WTC11 (cell line): ENCODE measurements at regions not wholly inside any gene's neighbourhood (a gene's known extent, or its start where the extent isn't known, plus 50 kb on each side); places are given as distances from the start of the nearest gene placed in this dataset.

Experiments
- ATAC-seq: fragments of 200-7000 bp; cut with Tn5 transposase; 2 replicates; pipeline ENCODE4 v1.10.0; 2021; ENCODE audit warnings: mild to moderate bottlenecking, moderate library complexity
- CTCF ChIA-PET: fragments of 300-600 bp; sonication (Branson Sonifier 250); formaldehyde crosslinking; loops from one replicate; lab custom pipeline; 2021; ENCODE audit warnings: antibody characterized with exemption; lab: Charles Lee
- POLR2A ChIA-PET: fragments of 350-600 bp; sonication (Branson Sonifier 250); formaldehyde crosslinking; loops from one replicate; lab custom pipeline; 2021; ENCODE audit warnings: antibody characterized with exemption; lab: Charles Lee
- DNase-seq: peaks from one replicate; pipeline ENCODE4 v3.0.0; 2021; ENCODE audit warnings: low spot score
- H3K27ac Mint-ChIP-seq: 2 replicates; pipeline ENCODE4 v1.8.0; 2021; ENCODE audit warnings: mixed read lengths
- H3K27me3 Mint-ChIP-seq: 2 replicates; pipeline ENCODE4 v1.8.0; 2021; ENCODE audit warnings: low read depth, mild to moderate bottlenecking, moderate library complexity, mixed read lengths
- H3K36me3 Mint-ChIP-seq: 2 replicates; pipeline ENCODE4 v1.8.0; 2021; ENCODE audit warnings: mixed read lengths
- H3K4me1 Mint-ChIP-seq: 2 replicates; pipeline ENCODE4 v1.8.0; 2022; ENCODE audit warnings: mixed read lengths
- H3K4me3 Mint-ChIP-seq: 2 replicates; pipeline ENCODE4 v1.8.0; 2021; ENCODE audit warnings: mild to moderate bottlenecking, moderate library complexity, mixed read lengths
- H3K9me3 Mint-ChIP-seq: 2 replicates; pipeline ENCODE4 v1.8.0; 2021; ENCODE audit warnings: mixed read lengths
- FOXP1 ChIP-seq: sonication (generic); formaldehyde crosslinking; IDR thresholded peaks from 2 replicates; pipeline ENCODE4 v1.8.0; 2022; ENCODE audit warnings: missing genetic modification reagents, mild to moderate bottlenecking, moderate library complexity, borderline replicate concordance
- NFYB ChIP-seq: sonication (generic); formaldehyde crosslinking; conservative IDR thresholded peaks from 2 replicates; pipeline ENCODE4 v1.8.0; 2022; ENCODE audit warnings: low read depth, missing genetic modification reagents
- OVOL2 ChIP-seq: fragments of 250-450 bp; sonication (Bioruptor Pico); IDR thresholded peaks from 2 replicates; pipeline ENCODE4 v1.9.0; 2021; ENCODE audit warnings: mild to moderate bottlenecking, borderline replicate concordance
- SP1 ChIP-seq: sonication (generic); formaldehyde crosslinking; conservative IDR thresholded peaks from 2 replicates; pipeline ENCODE4 v1.8.1; 2022; ENCODE audit warnings: missing genetic modification reagents
- TCF7 ChIP-seq: sonication (generic); formaldehyde crosslinking; IDR thresholded peaks from 2 replicates; pipeline ENCODE4 v1.8.0; 2022; ENCODE audit warnings: mild to moderate bottlenecking, low read depth, missing genetic modification reagents, moderate library complexity
- TEAD1 ChIP-seq: sonication (generic); formaldehyde crosslinking; IDR thresholded peaks from 2 replicates; pipeline ENCODE4 v1.8.0; 2022; ENCODE audit warnings: mild to moderate bottlenecking, missing genetic modification reagents
- TP53 ChIP-seq: sonication (generic); formaldehyde crosslinking; IDR thresholded peaks from 2 replicates; pipeline ENCODE4 v1.8.1; 2023; ENCODE audit warnings: mild to moderate bottlenecking, missing genetic modification reagents
- ZNF219 ChIP-seq: sonication (generic); formaldehyde crosslinking; IDR thresholded peaks from 2 replicates; pipeline ENCODE4 v1.8.0; 2023; ENCODE audit warnings: missing genetic modification reagents, mild to moderate bottlenecking, borderline replicate concordance
- ZNF416 ChIP-seq: fragments of 250-450 bp; sonication (Bioruptor Pico); IDR thresholded peaks from 2 replicates; pipeline ENCODE4 v1.9.0; 2021; ENCODE audit warnings: mild to moderate bottlenecking, inconsistent platforms
- TF ChIP-seq, protein P1 (sequence below): fragments of 250-450 bp; sonication (Bioruptor Pico); IDR thresholded peaks from 2 replicates; pipeline ENCODE4 v1.9.0; 2021; ENCODE audit warnings: mild to moderate bottlenecking
- TF ChIP-seq, protein P2 (sequence below): sonication (generic); formaldehyde crosslinking; IDR thresholded peaks from 2 replicates; pipeline ENCODE4 v1.8.1; 2022; ENCODE audit warnings: missing genetic modification reagents, borderline replicate concordance
- TF ChIP-seq, protein P3 (sequence below): fragments of 250-450 bp; sonication (Bioruptor Pico); IDR thresholded peaks from 2 replicates; pipeline ENCODE4 v1.9.0; 2021; ENCODE audit warnings: mild to moderate bottlenecking
- TF ChIP-seq, protein P4 (sequence below): sonication (generic); formaldehyde crosslinking; IDR thresholded peaks from 2 replicates; pipeline ENCODE4 v1.8.1; 2023; ENCODE audit warnings: mild to moderate bottlenecking, missing genetic modification reagents, borderline replicate concordance
- TF ChIP-seq, protein P5 (sequence below): fragments of 250-450 bp; sonication (Bioruptor Pico); IDR thresholded peaks from 2 replicates; pipeline ENCODE4 v1.9.0; 2021; ENCODE audit warnings: mild to moderate bottlenecking, borderline replicate concordance
- TF ChIP-seq, protein P6 (sequence below): fragments of 250-450 bp; sonication (Bioruptor Pico); IDR thresholded peaks from 2 replicates; pipeline ENCODE4 v2.1.2; 2022; ENCODE audit warnings: mild to moderate bottlenecking, moderate library complexity

DNA sequence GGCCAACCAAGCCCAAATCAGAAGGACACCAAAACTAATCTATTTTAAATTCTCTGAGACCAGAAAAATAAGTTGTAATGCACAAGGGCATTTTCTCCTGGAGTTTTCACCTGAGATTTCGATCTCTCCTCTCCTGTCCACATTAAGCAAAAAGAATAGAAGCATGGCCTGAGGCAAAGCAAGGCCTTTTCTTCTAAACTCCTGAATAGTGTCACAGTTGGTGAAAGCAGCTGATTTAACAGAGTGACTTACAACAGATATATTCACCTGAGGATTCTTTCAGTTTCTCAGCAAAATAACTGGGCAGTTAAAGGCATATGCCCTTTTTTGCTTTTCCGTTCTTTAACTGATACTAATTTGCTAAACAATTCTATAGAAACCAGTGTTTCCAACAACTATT is 547.7 kb downstream of the EFNA5 start:
- POLR2A ChIA-PET = no interaction called here
- CTCF ChIA-PET = no interaction called here
- Mint-ChIP-seq H3K36me3 (no peaks in the 10 kb centered on the region), H3K27ac (peak overlapping the region; percentile 61; the same call in 1 of the 2 replicates), H3K4me1 (peaks cover 30% of the 10 kb centered on the region), H3K9me3 (no peaks in the 10 kb centered on the region), H3K4me3 (no peak overlapping the region), H3K27me3 (no peaks in the 10 kb centered on the region)
- no peak for DNase-seq
- no peak; the same call in 1 of the 2 replicates for ATAC-seq
- TF ChIP-seq ZNF219 (no peak), FOXP1 (CRISPR knock-in tag) (no peak), OVOL2 (no peak), SP1 (CRISPR knock-in tag) (no peak), TEAD1 (no peak), TCF7 (CRISPR knock-in tag) (no peak), NFYB (no peak), TP53 (no peak), ZNF416 (CRISPR knock-in tag) (no peak)
- TF ChIP-seq, protein P1, sequence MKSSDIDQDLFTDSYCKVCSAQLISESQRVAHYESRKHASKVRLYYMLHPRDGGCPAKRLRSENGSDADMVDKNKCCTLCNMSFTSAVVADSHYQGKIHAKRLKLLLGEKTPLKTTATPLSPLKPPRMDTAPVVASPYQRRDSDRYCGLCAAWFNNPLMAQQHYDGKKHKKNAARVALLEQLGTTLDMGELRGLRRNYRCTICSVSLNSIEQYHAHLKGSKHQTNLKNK = no peak
- TF ChIP-seq, protein P2, sequence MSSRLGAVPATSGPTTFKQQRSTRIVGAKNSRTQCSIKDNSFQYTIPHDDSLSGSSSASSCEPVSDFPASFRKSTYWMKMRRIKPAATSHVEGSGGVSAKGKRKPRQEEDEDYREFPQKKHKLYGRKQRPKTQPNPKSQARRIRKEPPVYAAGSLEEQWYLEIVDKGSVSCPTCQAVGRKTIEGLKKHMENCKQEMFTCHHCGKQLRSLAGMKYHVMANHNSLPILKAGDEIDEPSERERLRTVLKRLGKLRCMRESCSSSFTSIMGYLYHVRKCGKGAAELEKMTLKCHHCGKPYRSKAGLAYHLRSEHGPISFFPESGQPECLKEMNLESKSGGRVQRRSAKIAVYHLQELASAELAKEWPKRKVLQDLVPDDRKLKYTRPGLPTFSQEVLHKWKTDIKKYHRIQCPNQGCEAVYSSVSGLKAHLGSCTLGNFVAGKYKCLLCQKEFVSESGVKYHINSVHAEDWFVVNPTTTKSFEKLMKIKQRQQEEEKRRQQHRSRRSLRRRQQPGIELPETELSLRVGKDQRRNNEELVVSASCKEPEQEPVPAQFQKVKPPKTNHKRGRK (CRISPR knock-in tag) = no peak
- TF ChIP-seq, protein P3, sequence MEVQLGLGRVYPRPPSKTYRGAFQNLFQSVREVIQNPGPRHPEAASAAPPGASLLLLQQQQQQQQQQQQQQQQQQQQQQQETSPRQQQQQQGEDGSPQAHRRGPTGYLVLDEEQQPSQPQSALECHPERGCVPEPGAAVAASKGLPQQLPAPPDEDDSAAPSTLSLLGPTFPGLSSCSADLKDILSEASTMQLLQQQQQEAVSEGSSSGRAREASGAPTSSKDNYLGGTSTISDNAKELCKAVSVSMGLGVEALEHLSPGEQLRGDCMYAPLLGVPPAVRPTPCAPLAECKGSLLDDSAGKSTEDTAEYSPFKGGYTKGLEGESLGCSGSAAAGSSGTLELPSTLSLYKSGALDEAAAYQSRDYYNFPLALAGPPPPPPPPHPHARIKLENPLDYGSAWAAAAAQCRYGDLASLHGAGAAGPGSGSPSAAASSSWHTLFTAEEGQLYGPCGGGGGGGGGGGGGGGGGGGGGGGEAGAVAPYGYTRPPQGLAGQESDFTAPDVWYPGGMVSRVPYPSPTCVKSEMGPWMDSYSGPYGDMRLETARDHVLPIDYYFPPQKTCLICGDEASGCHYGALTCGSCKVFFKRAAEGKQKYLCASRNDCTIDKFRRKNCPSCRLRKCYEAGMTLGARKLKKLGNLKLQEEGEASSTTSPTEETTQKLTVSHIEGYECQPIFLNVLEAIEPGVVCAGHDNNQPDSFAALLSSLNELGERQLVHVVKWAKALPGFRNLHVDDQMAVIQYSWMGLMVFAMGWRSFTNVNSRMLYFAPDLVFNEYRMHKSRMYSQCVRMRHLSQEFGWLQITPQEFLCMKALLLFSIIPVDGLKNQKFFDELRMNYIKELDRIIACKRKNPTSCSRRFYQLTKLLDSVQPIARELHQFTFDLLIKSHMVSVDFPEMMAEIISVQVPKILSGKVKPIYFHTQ = no peak
- TF ChIP-seq, protein P4, sequence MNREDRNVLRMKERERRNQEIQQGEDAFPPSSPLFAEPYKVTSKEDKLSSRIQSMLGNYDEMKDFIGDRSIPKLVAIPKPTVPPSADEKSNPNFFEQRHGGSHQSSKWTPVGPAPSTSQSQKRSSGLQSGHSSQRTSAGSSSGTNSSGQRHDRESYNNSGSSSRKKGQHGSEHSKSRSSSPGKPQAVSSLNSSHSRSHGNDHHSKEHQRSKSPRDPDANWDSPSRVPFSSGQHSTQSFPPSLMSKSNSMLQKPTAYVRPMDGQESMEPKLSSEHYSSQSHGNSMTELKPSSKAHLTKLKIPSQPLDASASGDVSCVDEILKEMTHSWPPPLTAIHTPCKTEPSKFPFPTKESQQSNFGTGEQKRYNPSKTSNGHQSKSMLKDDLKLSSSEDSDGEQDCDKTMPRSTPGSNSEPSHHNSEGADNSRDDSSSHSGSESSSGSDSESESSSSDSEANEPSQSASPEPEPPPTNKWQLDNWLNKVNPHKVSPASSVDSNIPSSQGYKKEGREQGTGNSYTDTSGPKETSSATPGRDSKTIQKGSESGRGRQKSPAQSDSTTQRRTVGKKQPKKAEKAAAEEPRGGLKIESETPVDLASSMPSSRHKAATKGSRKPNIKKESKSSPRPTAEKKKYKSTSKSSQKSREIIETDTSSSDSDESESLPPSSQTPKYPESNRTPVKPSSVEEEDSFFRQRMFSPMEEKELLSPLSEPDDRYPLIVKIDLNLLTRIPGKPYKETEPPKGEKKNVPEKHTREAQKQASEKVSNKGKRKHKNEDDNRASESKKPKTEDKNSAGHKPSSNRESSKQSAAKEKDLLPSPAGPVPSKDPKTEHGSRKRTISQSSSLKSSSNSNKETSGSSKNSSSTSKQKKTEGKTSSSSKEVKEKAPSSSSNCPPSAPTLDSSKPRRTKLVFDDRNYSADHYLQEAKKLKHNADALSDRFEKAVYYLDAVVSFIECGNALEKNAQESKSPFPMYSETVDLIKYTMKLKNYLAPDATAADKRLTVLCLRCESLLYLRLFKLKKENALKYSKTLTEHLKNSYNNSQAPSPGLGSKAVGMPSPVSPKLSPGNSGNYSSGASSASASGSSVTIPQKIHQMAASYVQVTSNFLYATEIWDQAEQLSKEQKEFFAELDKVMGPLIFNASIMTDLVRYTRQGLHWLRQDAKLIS (CRISPR knock-in tag) = no peak
- TF ChIP-seq, protein P5, sequence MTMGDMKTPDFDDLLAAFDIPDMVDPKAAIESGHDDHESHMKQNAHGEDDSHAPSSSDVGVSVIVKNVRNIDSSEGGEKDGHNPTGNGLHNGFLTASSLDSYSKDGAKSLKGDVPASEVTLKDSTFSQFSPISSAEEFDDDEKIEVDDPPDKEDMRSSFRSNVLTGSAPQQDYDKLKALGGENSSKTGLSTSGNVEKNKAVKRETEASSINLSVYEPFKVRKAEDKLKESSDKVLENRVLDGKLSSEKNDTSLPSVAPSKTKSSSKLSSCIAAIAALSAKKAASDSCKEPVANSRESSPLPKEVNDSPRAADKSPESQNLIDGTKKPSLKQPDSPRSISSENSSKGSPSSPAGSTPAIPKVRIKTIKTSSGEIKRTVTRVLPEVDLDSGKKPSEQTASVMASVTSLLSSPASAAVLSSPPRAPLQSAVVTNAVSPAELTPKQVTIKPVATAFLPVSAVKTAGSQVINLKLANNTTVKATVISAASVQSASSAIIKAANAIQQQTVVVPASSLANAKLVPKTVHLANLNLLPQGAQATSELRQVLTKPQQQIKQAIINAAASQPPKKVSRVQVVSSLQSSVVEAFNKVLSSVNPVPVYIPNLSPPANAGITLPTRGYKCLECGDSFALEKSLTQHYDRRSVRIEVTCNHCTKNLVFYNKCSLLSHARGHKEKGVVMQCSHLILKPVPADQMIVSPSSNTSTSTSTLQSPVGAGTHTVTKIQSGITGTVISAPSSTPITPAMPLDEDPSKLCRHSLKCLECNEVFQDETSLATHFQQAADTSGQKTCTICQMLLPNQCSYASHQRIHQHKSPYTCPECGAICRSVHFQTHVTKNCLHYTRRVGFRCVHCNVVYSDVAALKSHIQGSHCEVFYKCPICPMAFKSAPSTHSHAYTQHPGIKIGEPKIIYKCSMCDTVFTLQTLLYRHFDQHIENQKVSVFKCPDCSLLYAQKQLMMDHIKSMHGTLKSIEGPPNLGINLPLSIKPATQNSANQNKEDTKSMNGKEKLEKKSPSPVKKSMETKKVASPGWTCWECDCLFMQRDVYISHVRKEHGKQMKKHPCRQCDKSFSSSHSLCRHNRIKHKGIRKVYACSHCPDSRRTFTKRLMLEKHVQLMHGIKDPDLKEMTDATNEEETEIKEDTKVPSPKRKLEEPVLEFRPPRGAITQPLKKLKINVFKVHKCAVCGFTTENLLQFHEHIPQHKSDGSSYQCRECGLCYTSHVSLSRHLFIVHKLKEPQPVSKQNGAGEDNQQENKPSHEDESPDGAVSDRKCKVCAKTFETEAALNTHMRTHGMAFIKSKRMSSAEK (CRISPR knock-in tag) = no peak
- TF ChIP-seq, protein P6, sequence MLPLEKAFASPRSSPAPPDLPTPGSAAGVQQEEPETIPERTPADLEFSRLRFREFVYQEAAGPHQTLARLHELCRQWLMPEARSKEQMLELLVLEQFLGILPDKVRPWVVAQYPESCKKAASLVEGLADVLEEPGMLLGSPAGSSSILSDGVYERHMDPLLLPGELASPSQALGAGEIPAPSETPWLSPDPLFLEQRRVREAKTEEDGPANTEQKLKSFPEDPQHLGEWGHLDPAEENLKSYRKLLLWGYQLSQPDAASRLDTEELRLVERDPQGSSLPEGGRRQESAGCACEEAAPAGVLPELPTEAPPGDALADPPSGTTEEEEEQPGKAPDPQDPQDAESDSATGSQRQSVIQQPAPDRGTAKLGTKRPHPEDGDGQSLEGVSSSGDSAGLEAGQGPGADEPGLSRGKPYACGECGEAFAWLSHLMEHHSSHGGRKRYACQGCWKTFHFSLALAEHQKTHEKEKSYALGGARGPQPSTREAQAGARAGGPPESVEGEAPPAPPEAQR = no peak
